Nephron (organoid): ENCODE measurements at regions not wholly inside any gene's neighbourhood (a gene's known extent, or its start where the extent isn't known, plus 50 kb on each side); places are given as distances from the start of the nearest gene placed in this dataset.
A peak's percentile ranks its signal among the peaks of the same experiment; 100 is the strongest.

Source experiments
- H3K27ac Mint-ChIP-seq, 3 experiments: 2 replicates each; pipeline ENCODE4 v1.8.0; 2020; ENCODE audit warnings: mixed read lengths in 3 of 3, mild to moderate bottlenecking in 2 of 3, moderate library complexity in 1 of 3
- H3K27me3 Mint-ChIP-seq: 2 replicates; pipeline ENCODE4 v1.8.0; 2021; ENCODE audit warnings: low read depth, mild to moderate bottlenecking, moderate library complexity, mixed read lengths
- H3K36me3 Mint-ChIP-seq: 2 replicates; pipeline ENCODE4 v1.8.0; 2020; ENCODE audit warnings: low read depth, mixed read lengths
- H3K4me1 Mint-ChIP-seq: 2 replicates; pipeline ENCODE4 v1.8.0; 2020; ENCODE audit warnings: mixed read lengths
- H3K4me3 Mint-ChIP-seq, 3 experiments: 2 replicates each; pipeline ENCODE4 v1.8.0; 2020; ENCODE audit warnings: mild to moderate bottlenecking in 3 of 3, mixed read lengths in 3 of 3, moderate library complexity in 2 of 3
- H3K9me3 Mint-ChIP-seq: 2 replicates; pipeline ENCODE4 v1.8.0; 2020; ENCODE audit warnings: mixed read lengths
- TF ChIP-seq, protein P1 (sequence below), 3 experiments: fragments of 200-600 bp; sonication (generic); IDR thresholded peaks; one replicate each; pipeline ENCODE4 v1.5.0; 2021; ENCODE audit warnings: antibody characterized with exemption in 3 of 3; ENCODE audit not compliant: unreplicated experiment in 3 of 3

DNA sequence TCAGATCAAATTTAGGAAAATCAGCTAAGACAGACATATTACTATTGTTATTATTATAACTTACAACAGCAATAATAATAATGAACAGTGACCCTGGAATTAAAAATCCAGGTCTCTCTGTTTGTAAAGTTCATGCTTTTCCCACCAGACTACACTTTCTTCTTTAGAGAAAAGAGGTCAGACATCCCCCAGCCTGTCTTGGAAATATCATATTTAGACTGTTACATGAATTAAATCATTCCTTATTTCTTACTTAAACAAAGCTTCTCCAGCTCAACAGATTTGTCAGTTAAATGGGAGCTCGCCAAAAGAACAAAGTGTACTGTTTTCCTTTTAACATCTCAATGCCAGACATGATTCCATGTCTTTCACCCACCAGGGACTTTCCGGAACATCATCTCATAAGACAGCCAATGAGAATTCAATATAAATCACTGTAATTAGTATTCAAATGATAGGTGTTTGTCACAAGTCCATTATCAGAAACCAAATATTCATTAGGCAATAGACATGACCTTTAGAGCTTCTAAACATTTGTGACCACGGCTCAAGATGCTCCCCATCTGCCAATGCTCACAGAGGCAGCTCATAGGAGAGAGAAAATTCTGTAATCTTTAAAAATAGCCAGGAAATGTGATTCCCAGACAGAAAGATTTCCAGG is 351.9 kb downstream of the ENC1 start:
- peak overlapping the region; percentile 56 to 82 (median 60) for H3K27ac Mint-ChIP-seq
- H3K36me3 Mint-ChIP-seq = no peaks in the 10 kb centered on the region
- H3K9me3 Mint-ChIP-seq = no peaks in the 10 kb centered on the region
- TF ChIP-seq, protein P1, sequence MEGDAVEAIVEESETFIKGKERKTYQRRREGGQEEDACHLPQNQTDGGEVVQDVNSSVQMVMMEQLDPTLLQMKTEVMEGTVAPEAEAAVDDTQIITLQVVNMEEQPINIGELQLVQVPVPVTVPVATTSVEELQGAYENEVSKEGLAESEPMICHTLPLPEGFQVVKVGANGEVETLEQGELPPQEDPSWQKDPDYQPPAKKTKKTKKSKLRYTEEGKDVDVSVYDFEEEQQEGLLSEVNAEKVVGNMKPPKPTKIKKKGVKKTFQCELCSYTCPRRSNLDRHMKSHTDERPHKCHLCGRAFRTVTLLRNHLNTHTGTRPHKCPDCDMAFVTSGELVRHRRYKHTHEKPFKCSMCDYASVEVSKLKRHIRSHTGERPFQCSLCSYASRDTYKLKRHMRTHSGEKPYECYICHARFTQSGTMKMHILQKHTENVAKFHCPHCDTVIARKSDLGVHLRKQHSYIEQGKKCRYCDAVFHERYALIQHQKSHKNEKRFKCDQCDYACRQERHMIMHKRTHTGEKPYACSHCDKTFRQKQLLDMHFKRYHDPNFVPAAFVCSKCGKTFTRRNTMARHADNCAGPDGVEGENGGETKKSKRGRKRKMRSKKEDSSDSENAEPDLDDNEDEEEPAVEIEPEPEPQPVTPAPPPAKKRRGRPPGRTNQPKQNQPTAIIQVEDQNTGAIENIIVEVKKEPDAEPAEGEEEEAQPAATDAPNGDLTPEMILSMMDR (IDR thresholded peaks at IDR 0.05; ENCODE audit: unreplicated experiment in 3 of 3) = no peak
- H3K27me3 Mint-ChIP-seq = no peaks in the 10 kb centered on the region
- peaks cover 29% of the 10 kb centered on the region for H3K4me1 Mint-ChIP-seq
- H3K4me3 Mint-ChIP-seq = no peak overlapping the region

DNA sequence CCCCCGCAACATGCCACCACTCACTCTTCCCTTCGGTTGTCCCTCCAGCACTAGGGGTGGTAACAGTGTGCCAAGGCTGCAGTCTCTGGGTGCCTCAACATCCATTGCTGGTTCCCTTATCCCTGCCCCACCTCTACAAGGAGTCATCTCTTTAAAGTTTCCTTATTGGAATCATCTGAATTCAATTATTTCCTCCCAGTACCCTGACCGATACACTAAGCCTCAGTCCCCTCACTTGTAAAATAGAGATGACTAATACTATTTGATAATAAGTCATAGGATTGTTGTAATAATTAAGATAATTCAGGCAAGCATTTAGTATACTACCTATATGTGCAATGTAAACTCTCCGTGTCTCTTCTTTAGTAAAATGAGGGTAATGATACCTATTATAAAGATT is 352.5 kb downstream of the ENC1 start:
- Mint-ChIP-seq H3K36me3 (no peaks in the 10 kb centered on the region), H3K27ac (peak overlapping the region in 2 of 3 experiments; percentile 56 to 82), H3K4me1 (peaks cover 29% of the 10 kb centered on the region), H3K9me3 (no peaks in the 10 kb centered on the region), H3K4me3 (no peak overlapping the region), H3K27me3 (no peaks in the 10 kb centered on the region)
- TF ChIP-seq, protein P1 (IDR thresholded peaks at IDR 0.05; ENCODE audit: unreplicated experiment in 3 of 3) = no peak

DNA sequence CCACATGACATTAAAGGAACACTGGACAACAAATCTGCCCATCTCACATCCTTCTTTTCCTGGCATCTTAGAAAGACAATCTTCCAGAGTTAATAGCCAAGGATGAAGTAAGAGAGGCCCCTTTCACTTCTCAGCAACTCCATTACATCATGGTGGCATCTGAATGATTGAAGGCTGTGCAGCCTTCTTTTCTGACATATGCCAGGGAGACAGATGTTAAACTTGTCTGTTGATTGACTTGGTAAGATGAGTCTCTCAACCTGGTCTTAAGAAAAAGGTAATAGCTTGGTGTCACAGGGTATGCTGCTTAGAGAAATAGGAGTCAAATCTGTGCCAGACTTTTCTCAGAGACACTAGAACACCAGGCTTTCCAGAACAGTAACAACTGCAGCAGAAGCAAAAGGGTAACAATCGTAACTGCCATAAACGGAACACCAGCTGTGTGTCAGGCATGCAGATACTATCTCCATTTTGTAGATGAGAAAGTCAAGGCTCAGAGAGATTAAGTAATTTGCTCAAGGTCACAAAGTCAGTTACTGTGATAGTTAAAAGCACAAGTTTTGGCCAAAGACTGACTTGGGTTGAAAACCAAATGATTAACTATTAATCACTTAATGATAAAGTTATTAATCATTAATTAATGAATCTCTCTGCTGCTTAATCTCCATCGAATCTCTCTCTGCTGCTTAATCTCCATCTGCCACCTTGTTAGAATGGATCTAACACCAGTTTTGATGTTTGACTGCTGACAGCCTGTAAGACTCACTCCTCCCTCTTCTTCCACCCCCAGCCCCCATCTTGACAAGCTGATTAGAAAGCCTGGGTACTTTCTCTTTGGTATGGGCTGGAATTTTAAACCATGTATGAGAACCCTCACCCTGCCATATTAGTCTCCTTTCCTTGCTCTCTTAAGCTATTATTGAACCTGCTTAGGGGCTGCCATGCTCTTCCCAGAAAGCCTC is 353.5 kb downstream of the ENC1 start:
- Mint-ChIP-seq H3K27ac (peak overlapping the region in 1 of 3 experiments; percentile 39), H3K4me1 (peaks cover 29% of the 10 kb centered on the region), H3K36me3 (no peaks in the 10 kb centered on the region), H3K4me3 (no peak overlapping the region), H3K9me3 (no peaks in the 10 kb centered on the region), H3K27me3 (no peaks in the 10 kb centered on the region)
- TF ChIP-seq, protein P1 (IDR thresholded peaks at IDR 0.05; ENCODE audit: unreplicated experiment in 3 of 3) = no peak

DNA sequence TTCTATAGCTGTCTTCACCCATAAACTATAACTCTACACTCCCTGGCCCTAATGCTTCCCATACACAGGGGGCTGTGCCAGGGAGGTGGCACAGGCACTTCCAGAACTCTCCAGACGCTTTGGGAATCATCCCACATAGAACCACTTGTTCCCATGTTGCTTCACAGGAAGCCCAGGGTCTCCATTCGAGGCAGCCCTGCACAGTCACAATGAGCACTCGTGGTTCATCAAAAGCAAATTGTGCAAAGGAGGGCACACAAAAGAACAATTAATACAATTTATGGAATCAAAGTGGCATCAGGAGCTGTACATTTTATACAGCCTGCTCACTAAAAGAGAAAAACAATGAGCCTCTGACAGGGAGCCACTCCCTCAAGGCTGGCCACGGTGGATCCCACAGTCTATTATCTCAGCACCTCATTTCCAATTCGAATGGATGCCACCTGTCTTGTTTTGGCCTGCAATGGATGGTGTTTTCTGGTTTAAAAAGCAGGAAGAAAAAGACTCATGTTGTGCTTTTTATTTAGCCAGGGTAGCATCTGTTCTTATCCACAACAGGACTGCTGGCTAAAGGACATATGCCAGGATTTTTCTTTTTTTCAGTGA is 354.8 kb downstream of the ENC1 start:
- Mint-ChIP-seq H3K27ac (no peak overlapping the region), H3K27me3 (no peaks in the 10 kb centered on the region), H3K4me1 (peaks cover 28% of the 10 kb centered on the region), H3K36me3 (no peaks in the 10 kb centered on the region), H3K9me3 (no peaks in the 10 kb centered on the region), H3K4me3 (no peak overlapping the region)
- TF ChIP-seq, protein P1 (IDR thresholded peaks at IDR 0.05; ENCODE audit: unreplicated experiment in 3 of 3) = no peak

DNA sequence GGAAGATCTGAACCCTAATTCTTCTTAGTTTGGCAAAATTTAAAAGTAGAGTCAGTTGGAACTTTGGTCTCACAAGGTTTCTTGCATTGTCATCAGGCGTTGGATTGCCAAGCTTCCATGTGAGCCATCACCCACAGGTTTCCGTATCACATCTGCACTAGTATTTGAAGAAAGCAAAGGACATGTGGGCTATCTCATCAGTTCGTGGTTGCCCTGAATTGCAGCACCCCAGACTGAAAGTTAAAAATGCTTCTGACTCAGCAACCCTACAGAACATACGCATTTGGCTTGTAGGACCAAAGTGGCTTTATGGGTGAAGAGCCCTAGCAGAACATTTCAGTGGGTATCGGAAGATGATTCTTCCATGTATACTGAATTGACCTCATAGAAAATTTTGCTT is 358.0 kb downstream of the ENC1 start:
- TF ChIP-seq, protein P1 (IDR thresholded peaks at IDR 0.05; ENCODE audit: unreplicated experiment in 3 of 3) = no peak
- no peak overlapping the region for H3K4me3 Mint-ChIP-seq
- H3K9me3 Mint-ChIP-seq = no peaks in the 10 kb centered on the region
- no peak overlapping the region for H3K27ac Mint-ChIP-seq
- H3K36me3 Mint-ChIP-seq = no peaks in the 10 kb centered on the region
- H3K27me3 Mint-ChIP-seq = no peaks in the 10 kb centered on the region
- peaks cover 4% of the 10 kb centered on the region for H3K4me1 Mint-ChIP-seq
